Right atrium auricular region (tissue), 2 donors: ENCODE measurements at regions not wholly inside any gene's neighbourhood (a gene's known extent, or its start where the extent isn't known, plus 50 kb on each side); places are given as distances from the start of the nearest gene placed in this dataset.

Source experiments
- DNase-seq: peaks from one replicate; pipeline ENCODE4 v3.0.0-alpha.2; 2019; ENCODE audit warnings: low spot score
- H3K27ac ChIP-seq, 2 donors: fragments of 200-600 bp; sonication (generic); 1 replicate in 1 of 2; 2 replicates in 1 of 2; pipeline ENCODE4 v1.5.1; 2016 to 2019
- H3K27me3 ChIP-seq, 2 donors: fragments of 200-600 bp; sonication (generic); one replicate each; pipeline versions ENCODE4 v1.5.1 to v1.6.0; 2017 to 2019
- H3K36me3 ChIP-seq: fragments of 200-600 bp; sonication (generic); one replicate; pipeline ENCODE4 v1.5.1; 2016
- H3K4me1 ChIP-seq, 2 donors: fragments of 200-600 bp; sonication (generic); one replicate each; pipeline versions ENCODE4 v1.5.1 to v1.6.0; 2017 to 2019
- H3K4me3 ChIP-seq, 2 donors: fragments of 200-600 bp; sonication (generic); 1 replicate in 1 of 2; 2 replicates in 1 of 2; pipeline ENCODE4 v1.5.1; 2017 to 2019; ENCODE audit warnings: mild to moderate bottlenecking in 1 of 2, moderate library complexity in 1 of 2
- H3K9me3 ChIP-seq, 2 donors: fragments of 200-600 bp; sonication (generic); one replicate each; pipeline ENCODE4 v1.5.1; 2019
- TF ChIP-seq, protein P1 (sequence below), 2 donors: fragments of 200-600 bp; sonication (generic); IDR thresholded peaks; one replicate each; pipeline ENCODE4 v1.5.1; 2019; ENCODE audit warnings: antibody characterized with exemption in 2 of 2

DNA sequence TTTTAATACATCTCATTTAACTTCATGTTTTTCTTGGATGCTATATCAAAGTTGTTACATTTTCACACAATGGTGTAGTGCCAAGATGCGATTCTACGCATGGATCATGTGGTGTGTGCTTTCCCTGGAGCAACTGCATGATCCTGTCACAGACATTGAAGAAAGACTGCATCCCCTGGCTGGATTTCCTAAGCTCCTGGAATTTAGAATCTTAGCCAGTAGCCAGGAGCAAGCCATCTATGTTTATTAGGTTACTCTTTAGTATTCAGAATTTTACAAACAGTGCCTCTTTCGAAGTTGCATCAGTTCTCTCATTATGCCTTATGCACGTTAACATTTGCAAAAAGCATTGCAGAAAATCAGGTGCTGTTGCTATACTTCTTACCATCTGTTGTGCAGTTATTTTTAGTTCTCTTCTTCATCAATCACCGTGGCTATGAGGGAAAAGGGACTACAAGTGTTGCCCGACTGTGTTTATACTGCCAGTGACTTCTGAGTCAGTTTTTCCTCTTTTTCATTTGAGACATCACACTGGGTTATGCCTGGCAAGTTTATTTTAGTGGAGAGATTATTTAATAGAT lies 584.2 kb downstream of the BCKDHB start:
- Histone ChIP-seq H3K36me3 (no peaks in the 10 kb centered on the region), H3K4me1 (no peaks in the 10 kb centered on the region), H3K4me3 (no peak overlapping the region), H3K27me3 (no peaks in the 10 kb centered on the region), H3K27ac (no peak overlapping the region), H3K9me3 (no peaks in the 10 kb centered on the region)
- TF ChIP-seq, protein P1, sequence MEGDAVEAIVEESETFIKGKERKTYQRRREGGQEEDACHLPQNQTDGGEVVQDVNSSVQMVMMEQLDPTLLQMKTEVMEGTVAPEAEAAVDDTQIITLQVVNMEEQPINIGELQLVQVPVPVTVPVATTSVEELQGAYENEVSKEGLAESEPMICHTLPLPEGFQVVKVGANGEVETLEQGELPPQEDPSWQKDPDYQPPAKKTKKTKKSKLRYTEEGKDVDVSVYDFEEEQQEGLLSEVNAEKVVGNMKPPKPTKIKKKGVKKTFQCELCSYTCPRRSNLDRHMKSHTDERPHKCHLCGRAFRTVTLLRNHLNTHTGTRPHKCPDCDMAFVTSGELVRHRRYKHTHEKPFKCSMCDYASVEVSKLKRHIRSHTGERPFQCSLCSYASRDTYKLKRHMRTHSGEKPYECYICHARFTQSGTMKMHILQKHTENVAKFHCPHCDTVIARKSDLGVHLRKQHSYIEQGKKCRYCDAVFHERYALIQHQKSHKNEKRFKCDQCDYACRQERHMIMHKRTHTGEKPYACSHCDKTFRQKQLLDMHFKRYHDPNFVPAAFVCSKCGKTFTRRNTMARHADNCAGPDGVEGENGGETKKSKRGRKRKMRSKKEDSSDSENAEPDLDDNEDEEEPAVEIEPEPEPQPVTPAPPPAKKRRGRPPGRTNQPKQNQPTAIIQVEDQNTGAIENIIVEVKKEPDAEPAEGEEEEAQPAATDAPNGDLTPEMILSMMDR (IDR thresholded peaks at IDR 0.05) = no peak
- no peak for DNase-seq

DNA sequence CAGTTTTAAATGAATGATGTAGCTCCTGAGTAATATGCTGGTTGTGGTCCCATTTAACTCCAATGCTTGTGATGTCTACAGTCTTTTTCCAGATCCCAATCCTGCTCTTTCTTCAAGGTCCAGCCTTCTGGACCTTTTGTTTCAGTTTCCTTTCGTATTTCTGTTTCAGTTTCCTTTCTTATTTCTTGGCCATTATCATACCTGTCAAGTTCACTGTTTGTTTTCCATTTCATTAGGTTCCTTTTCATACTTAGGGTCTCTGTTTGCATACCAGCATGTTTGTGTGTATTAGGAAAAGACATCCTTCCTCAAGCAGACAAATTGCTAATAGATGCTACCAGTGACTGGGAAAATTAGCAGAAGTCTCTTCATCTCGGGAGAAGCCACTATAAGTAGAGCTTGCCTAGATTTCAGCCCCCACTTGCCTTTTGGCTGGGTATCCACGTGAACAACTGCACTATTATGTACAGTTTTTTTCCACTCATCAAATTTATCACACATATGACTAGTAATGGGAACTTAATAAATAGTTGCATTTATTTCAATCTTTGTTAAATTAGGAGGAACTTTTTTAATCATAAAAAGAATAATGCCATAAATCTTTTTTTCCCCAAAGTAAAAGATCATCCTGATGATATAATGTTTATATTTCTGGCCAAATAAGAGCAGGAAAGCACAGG lies 583.4 kb downstream of the BCKDHB start:
- no peaks in the 10 kb centered on the region for H3K4me1 ChIP-seq
- no peak for DNase-seq
- H3K9me3 ChIP-seq = no peaks in the 10 kb centered on the region
- no peaks in the 10 kb centered on the region for H3K27me3 ChIP-seq
- no peak overlapping the region for H3K4me3 ChIP-seq
- H3K27ac ChIP-seq = no peak overlapping the region
- TF ChIP-seq, protein P1 (IDR thresholded peaks at IDR 0.05) = no peak
- H3K36me3 ChIP-seq = no peaks in the 10 kb centered on the region

DNA sequence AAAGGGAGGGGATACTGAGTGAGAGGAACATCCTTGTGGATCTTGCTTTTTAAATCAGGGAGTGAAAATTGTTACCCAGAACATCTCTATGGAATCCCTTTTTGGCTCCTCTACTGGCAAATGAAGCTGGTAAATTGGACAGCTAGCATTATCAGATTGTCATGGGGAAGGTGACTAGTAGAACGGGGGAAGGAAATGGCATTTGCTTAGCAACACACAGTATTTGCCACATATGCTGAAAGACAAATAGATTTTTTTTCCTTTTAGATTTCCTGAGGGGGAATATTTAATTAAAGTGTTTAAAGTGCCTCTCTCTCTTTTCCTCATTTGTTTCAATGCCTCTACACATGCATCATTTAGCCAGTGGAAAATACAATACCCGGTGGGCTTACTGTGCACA lies 573.5 kb downstream of the BCKDHB start:
- no peak for DNase-seq
- H3K36me3 ChIP-seq = no peaks in the 10 kb centered on the region
- H3K4me1 ChIP-seq = no peaks in the 10 kb centered on the region
- H3K9me3 ChIP-seq = peaks cover 0 to 5% of the 10 kb centered on the region in 2 donors
- TF ChIP-seq, protein P1 (IDR thresholded peaks at IDR 0.05) = no peak
- H3K4me3 ChIP-seq = no peak overlapping the region
- H3K27ac ChIP-seq = no peak overlapping the region
- H3K27me3 ChIP-seq = no peaks in the 10 kb centered on the region

DNA sequence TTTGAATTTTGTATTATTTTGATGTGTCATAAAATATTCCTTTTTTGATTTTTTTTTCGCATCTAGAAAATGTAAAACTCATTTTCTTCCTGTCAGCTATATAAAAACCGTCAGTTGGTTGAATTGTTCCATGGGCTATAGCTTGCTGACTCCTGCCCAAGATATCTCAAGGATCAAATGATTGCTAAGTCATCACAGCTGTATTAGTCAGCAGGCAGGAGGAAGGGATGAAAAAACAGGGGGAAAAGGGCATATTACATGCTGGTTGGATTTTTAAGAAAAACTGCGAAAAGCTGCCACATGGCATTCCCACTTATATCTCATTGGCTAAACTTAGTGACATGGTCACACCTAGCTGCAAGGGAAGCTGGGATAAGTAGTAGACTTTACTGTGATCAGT lies 569.9 kb downstream of the BCKDHB start:
- no peak overlapping the region for H3K4me3 ChIP-seq
- TF ChIP-seq, protein P1 (IDR thresholded peaks at IDR 0.05) = no peak
- DNase-seq = no peak

DNA sequence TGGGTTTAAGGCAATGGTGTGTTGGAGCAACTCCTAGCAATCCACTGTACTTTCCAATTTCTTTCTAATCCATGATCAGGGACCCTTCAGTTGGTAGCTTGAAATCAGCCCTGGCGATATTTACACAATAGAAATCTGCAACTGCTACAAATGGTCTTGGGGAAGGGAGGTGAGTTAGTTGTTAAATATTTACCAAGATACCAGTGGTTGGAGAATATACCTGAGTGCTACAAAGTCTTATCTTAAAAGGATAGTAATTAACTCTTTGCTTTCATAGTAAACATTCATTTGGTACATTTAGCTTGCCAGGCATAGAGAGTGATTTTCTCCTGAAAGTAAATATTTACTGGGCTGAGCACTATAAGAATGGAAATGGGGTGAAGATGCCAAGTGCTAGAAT lies 568.2 kb downstream of the BCKDHB start:
- H3K9me3 ChIP-seq = peaks cover 0 to 5% of the 10 kb centered on the region in 2 donors
- TF ChIP-seq, protein P1 (IDR thresholded peaks at IDR 0.05) = no peak
- no peaks in the 10 kb centered on the region for H3K36me3 ChIP-seq
- no peaks in the 10 kb centered on the region for H3K27me3 ChIP-seq
- no peak overlapping the region for H3K27ac ChIP-seq
- DNase-seq = no peak
- H3K4me1 ChIP-seq = no peaks in the 10 kb centered on the region
- H3K4me3 ChIP-seq = no peak overlapping the region

More for the DNA sequence above, 569.9 kb downstream of the BCKDHB start:
- H3K27ac ChIP-seq = no peak overlapping the region
- no peaks in the 10 kb centered on the region for H3K4me1 ChIP-seq
- no peaks in the 10 kb centered on the region for H3K27me3 ChIP-seq
- H3K9me3 ChIP-seq = peaks cover 0 to 5% of the 10 kb centered on the region in 2 donors
- H3K36me3 ChIP-seq = no peaks in the 10 kb centered on the region
